OCI-LY7 (cell line): ENCODE measurements at regions not wholly inside any gene's neighbourhood (a gene's known extent, or its start where the extent isn't known, plus 50 kb on each side); places are given as distances from the start of the nearest gene placed in this dataset.

Experiments
- EZH2phosphoT487 ChIP-seq: fragments of 200-600 bp; sonication (generic); IDR thresholded peaks from 2 replicates; pipeline ENCODE4 v1.6.1; 2018; ENCODE audit warnings: low read depth, borderline replicate concordance, mild to moderate bottlenecking, mixed run types, antibody characterized with exemption, low read length, moderate library complexity, mixed read lengths
- TF ChIP-seq, protein P1 (sequence below): fragments of 200-600 bp; sonication (generic); conservative IDR thresholded peaks from 2 replicates; pipeline ENCODE4 v1.5.1; 2014; ENCODE audit warnings: mild to moderate bottlenecking, antibody characterized with exemption, low read length, moderate library complexity, mixed read lengths

- TF ChIP-seq, protein P1, sequence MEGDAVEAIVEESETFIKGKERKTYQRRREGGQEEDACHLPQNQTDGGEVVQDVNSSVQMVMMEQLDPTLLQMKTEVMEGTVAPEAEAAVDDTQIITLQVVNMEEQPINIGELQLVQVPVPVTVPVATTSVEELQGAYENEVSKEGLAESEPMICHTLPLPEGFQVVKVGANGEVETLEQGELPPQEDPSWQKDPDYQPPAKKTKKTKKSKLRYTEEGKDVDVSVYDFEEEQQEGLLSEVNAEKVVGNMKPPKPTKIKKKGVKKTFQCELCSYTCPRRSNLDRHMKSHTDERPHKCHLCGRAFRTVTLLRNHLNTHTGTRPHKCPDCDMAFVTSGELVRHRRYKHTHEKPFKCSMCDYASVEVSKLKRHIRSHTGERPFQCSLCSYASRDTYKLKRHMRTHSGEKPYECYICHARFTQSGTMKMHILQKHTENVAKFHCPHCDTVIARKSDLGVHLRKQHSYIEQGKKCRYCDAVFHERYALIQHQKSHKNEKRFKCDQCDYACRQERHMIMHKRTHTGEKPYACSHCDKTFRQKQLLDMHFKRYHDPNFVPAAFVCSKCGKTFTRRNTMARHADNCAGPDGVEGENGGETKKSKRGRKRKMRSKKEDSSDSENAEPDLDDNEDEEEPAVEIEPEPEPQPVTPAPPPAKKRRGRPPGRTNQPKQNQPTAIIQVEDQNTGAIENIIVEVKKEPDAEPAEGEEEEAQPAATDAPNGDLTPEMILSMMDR, result no peak
- no peak for TF ChIP-seq EZH2phosphoT487
These were observed 1199.1 kb downstream of the SI start for GRCh38 chr3:163879172-163879571.
